ENCODE measurements at regions not wholly inside any gene's neighbourhood (a gene's known extent, or its start where the extent isn't known, plus 50 kb on each side); places are given as distances from the start of the nearest gene placed in this dataset.

DNA sequence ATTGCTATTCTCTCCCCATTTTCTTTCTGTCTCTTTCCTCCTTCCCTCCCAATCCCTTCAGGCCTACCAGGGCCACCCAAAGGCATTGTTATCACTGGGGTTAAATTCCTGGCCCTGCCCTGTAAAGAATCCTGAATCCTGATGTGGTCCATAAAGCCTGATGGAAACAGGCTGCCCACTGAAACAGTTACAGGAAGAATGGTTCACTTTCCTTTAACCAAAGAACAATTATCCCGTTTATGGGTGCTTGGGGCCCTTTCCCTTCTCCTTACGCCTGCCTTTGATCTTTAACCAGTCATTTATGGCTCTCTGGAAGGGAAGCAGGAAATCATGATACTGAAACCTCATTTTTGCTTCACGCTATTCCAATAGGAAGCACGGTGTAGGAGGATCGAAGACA lies 273.1 kb upstream of the NEBL start:
- TF ChIP-seq POLR2AphosphoS5 (IDR thresholded peaks at IDR 0.05) (no peak), POLR2A (IDR thresholded peaks at IDR 0.05) (no peak)
- TF ChIP-seq, protein P1, sequence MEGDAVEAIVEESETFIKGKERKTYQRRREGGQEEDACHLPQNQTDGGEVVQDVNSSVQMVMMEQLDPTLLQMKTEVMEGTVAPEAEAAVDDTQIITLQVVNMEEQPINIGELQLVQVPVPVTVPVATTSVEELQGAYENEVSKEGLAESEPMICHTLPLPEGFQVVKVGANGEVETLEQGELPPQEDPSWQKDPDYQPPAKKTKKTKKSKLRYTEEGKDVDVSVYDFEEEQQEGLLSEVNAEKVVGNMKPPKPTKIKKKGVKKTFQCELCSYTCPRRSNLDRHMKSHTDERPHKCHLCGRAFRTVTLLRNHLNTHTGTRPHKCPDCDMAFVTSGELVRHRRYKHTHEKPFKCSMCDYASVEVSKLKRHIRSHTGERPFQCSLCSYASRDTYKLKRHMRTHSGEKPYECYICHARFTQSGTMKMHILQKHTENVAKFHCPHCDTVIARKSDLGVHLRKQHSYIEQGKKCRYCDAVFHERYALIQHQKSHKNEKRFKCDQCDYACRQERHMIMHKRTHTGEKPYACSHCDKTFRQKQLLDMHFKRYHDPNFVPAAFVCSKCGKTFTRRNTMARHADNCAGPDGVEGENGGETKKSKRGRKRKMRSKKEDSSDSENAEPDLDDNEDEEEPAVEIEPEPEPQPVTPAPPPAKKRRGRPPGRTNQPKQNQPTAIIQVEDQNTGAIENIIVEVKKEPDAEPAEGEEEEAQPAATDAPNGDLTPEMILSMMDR (IDR thresholded peaks at IDR 0.05): no peak
